ENCODE measurements at regions not wholly inside any gene's neighbourhood (a gene's known extent, or its start where the extent isn't known, plus 50 kb on each side); places are given as distances from the start of the nearest gene placed in this dataset.

DNA sequence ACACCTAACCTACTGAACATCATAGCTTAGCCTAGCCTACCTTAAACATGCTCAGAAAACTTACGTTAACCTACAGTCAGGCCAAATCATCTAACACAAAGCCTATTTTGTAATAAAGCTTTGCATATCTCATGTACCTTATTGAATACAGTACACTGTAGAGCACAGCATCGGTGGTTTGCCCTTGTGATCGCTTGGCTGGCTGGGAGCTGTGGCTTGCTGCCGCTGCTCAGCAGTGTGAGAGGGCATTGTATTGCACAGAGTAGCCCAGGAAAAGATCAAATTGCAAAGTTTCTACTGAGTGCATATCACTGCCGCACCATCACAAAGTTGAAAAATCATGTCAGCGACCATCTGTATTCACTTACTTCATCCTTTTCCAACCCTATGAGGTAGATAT, 62.3 kb upstream of the NCK2 start:
- H3K27me3 ChIP-seq, result no peaks in the 10 kb centered on the region
- no peaks in the 10 kb centered on the region for H3K4me1 ChIP-seq
- H3K9me3 ChIP-seq, result no peaks in the 10 kb centered on the region
- no peak for DNase-seq (ENCODE audit: low spot score in 2 of 2)
- H3K4me3 ChIP-seq, result no peak overlapping the region
- no peak overlapping the region for H3K27ac ChIP-seq
- H3K36me3 ChIP-seq, result no peaks in the 10 kb centered on the region
- TF ChIP-seq, protein P1, sequence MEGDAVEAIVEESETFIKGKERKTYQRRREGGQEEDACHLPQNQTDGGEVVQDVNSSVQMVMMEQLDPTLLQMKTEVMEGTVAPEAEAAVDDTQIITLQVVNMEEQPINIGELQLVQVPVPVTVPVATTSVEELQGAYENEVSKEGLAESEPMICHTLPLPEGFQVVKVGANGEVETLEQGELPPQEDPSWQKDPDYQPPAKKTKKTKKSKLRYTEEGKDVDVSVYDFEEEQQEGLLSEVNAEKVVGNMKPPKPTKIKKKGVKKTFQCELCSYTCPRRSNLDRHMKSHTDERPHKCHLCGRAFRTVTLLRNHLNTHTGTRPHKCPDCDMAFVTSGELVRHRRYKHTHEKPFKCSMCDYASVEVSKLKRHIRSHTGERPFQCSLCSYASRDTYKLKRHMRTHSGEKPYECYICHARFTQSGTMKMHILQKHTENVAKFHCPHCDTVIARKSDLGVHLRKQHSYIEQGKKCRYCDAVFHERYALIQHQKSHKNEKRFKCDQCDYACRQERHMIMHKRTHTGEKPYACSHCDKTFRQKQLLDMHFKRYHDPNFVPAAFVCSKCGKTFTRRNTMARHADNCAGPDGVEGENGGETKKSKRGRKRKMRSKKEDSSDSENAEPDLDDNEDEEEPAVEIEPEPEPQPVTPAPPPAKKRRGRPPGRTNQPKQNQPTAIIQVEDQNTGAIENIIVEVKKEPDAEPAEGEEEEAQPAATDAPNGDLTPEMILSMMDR (IDR thresholded peaks at IDR 0.05), result no peak
- intact Hi-C loops (cut with DNase I), result no loop called here

DNA sequence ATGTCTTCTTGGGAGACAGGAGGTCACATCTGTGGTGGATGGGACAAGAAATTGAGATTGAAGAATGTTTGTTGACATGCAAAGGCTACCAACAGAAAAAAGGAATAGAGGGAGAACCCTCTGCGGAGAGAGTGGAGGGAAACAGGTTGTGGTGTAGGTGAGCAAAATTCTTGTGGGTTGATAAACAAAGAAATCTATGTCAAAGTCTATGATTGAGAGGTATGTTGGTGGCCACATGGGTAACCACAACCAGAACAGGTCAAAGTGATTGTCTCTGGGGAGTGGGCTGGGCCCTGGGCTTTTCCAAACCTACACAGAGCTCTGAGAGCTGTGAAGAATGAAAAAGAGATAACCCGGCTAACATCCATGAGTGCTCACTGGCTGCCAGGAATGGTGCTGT, 62.8 kb upstream of the NCK2 start:
- no peak for DNase-seq (ENCODE audit: low spot score in 2 of 2)
- intact Hi-C loops (cut with DNase I), result no loop called here
- Histone ChIP-seq H3K9me3 (no peaks in the 10 kb centered on the region), H3K27ac (no peak overlapping the region), H3K4me3 (no peak overlapping the region), H3K36me3 (no peaks in the 10 kb centered on the region), H3K27me3 (no peaks in the 10 kb centered on the region), H3K4me1 (no peaks in the 10 kb centered on the region)
- TF ChIP-seq, protein P1 (IDR thresholded peaks at IDR 0.05), result no peak

DNA sequence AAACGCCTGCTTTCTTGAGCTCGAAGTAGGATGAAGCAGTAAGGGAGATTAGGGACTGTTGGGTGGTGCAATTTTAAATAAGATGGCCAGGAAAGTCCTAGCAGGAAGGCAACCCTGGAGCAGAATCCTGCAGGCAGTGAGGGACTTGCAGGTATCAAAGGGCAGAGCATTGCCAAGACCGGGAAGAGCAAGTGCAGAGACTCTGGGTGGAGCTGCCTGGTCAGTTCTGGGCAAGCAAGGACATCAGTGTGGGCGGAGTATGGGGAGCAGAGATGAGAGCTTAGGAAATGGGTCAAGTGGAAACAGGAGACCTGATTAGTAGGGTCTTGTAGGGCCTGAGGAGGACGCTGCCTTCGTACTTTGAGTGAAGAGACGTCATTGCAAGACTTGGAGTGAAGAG, 64.4 kb upstream of the NCK2 start:
- no peak for DNase-seq (ENCODE audit: low spot score in 2 of 2)
- Histone ChIP-seq H3K4me1 (no peaks in the 10 kb centered on the region), H3K36me3 (no peaks in the 10 kb centered on the region), H3K27ac (no peak overlapping the region), H3K27me3 (no peaks in the 10 kb centered on the region), H3K9me3 (no peaks in the 10 kb centered on the region), H3K4me3 (no peak overlapping the region)
- intact Hi-C loops (cut with DNase I), result no loop called here
- TF ChIP-seq, protein P1 (IDR thresholded peaks at IDR 0.05), result no peak

DNA sequence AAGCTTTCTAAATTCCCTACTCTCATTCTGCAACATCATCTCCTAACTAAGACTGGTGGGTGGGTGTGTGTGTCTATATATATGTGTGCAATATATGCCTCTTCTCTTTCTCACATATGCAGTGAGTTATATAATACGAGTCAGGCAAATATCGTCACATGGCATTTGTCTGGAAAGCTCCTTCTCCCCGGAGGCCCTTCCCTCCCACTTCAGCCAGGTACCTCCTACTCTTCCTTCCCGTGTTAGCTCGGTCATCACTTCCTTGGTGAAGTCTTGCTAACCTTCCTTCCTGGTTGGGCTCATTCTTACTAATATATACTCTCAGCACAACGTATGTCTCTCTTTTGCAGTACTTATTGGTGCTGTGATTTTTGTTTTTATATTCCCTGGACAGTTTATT, 66.4 kb upstream of the NCK2 start:
- Histone ChIP-seq H3K27ac (no peak overlapping the region), H3K4me3 (no peak overlapping the region), H3K36me3 (no peaks in the 10 kb centered on the region), H3K4me1 (no peaks in the 10 kb centered on the region), H3K27me3 (no peaks in the 10 kb centered on the region), H3K9me3 (no peaks in the 10 kb centered on the region)
- no peak for DNase-seq (ENCODE audit: low spot score in 2 of 2)
- TF ChIP-seq, protein P1 (IDR thresholded peaks at IDR 0.05), result no peak
- intact Hi-C loops (cut with DNase I), result loop anchor here (10.0 kb wide), 1 partner anchor 104 kb away; no protein-coding TSS in a partner anchor

DNA sequence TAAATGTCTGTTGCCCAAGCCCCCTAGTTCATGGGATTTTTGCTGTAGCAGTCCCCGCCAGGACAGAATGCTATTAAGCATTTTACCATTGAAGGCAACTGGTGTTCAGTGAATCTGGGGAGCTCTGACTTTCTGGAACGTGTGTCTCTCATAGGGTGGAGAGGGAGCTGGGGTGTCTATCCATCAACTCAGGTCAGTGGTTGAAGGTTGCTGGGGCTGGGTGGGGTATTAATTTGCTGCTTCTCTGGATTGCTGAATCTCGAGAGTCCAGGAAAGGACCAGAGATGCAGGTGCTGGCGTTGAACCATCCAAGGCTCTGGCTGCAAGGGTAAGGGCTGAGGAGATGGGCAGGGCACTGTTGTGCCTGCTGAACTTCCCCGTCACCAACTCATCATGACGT, 66.8 kb upstream of the NCK2 start:
- intact Hi-C loops (cut with DNase I), result loop anchor here (10.0 kb wide), 1 partner anchor 103 kb away; no protein-coding TSS in a partner anchor
- Histone ChIP-seq H3K27me3 (no peaks in the 10 kb centered on the region), H3K4me3 (no peak overlapping the region), H3K27ac (no peak overlapping the region), H3K9me3 (no peaks in the 10 kb centered on the region), H3K36me3 (no peaks in the 10 kb centered on the region), H3K4me1 (no peaks in the 10 kb centered on the region)
- TF ChIP-seq, protein P1 (IDR thresholded peaks at IDR 0.05), result no peak
- no peak for DNase-seq (ENCODE audit: low spot score in 2 of 2)

DNA sequence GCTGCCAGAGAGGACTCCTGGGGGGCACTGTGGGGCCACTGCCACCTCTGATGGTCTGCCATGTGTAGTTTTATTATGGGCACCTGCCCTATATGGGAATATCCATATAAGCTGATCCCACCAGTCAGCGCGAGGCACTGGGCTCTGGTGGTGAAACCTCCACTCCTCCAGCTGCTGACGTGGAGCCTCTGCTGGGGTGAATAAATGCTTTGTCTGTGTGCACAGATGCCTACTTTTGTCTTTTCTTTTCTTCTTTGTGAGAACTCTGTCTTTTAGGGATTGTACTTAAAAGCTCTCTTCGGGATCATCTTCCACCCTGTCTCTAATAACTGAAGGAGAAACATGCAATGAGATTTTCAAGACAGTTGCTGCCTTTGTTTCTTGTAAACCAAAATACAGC, 68.9 kb upstream of the NCK2 start:
- no peaks in the 10 kb centered on the region for H3K9me3 ChIP-seq
- TF ChIP-seq, protein P1 (IDR thresholded peaks at IDR 0.05), result no peak
- H3K4me1 ChIP-seq, result peaks cover 0 to 2% of the 10 kb centered on the region in 2 donors
- H3K36me3 ChIP-seq, result no peaks in the 10 kb centered on the region
- intact Hi-C loops (cut with DNase I), result loop anchor here (10.0 kb wide), 1 partner anchor 101 kb away; no protein-coding TSS in a partner anchor
- H3K4me3 ChIP-seq, result no peak overlapping the region
- no peak overlapping the region for H3K27ac ChIP-seq
- no peak for DNase-seq (ENCODE audit: low spot score in 2 of 2)
- H3K27me3 ChIP-seq, result no peaks in the 10 kb centered on the region

All from ascending aorta (tissue), 2 donors.